Neuronal stem cell (in vitro differentiated cells): ENCODE measurements at regions not wholly inside any gene's neighbourhood (a gene's known extent, or its start where the extent isn't known, plus 50 kb on each side); places are given as distances from the start of the nearest gene placed in this dataset.

Experiments
- DNase-seq: peaks from one replicate; pipeline ENCODE4 v3.0.0-alpha.2; 2013; ENCODE audit warnings: low spot score
- H2AFZ ChIP-seq: one replicate; pipeline ENCODE4 v1.6.1; 2013; ENCODE audit warnings: mild to moderate bottlenecking, low read length, inconsistent platforms
- H2AK5ac ChIP-seq: 2 replicates; pipeline ENCODE4 v1.6.1; 2013; ENCODE audit warnings: low read depth, mild to moderate bottlenecking, inconsistent platforms, low read length, moderate library complexity, mixed read lengths
- H2BK120ac ChIP-seq: 2 replicates; pipeline ENCODE4 v1.6.1; 2013; ENCODE audit warnings: low read depth, mild to moderate bottlenecking, inconsistent platforms, low read length, moderate library complexity, mixed read lengths
- H2BK12ac ChIP-seq: one replicate; pipeline ENCODE4 v1.6.1; 2013; ENCODE audit warnings: low read length, inconsistent platforms
- H2BK15ac ChIP-seq: 2 replicates; pipeline ENCODE4 v1.6.1; 2013; ENCODE audit warnings: mild to moderate bottlenecking, low read length, inconsistent platforms, mixed read lengths
- H2BK5ac ChIP-seq: one replicate; pipeline ENCODE4 v1.6.1; 2013; ENCODE audit warnings: inconsistent platforms, mild to moderate bottlenecking, low read length, moderate library complexity
- H3K14ac ChIP-seq: one replicate; pipeline ENCODE4 v1.6.1; 2013; ENCODE audit warnings: low read length, inconsistent platforms
- H3K18ac ChIP-seq: 2 replicates; pipeline ENCODE4 v1.6.1; 2013; ENCODE audit warnings: low read length, inconsistent platforms
- H3K23ac ChIP-seq: 2 replicates; pipeline ENCODE4 v1.6.1; 2013; ENCODE audit warnings: low read depth, mild to moderate bottlenecking, mixed read lengths, low read length, inconsistent platforms; ENCODE audit not compliant: poor library complexity
- H3K27ac ChIP-seq: replicated peaks from 3 replicates; pipeline ENCODE4 v1.5.1; 2013; ENCODE audit warnings: low read length, inconsistent platforms
- H3K27me3 ChIP-seq, 3 experiments: 2 replicates each; pipeline ENCODE4 v1.6.1; 2013; ENCODE audit warnings: low read length in 3 of 3, mild to moderate bottlenecking in 2 of 3, inconsistent platforms in 1 of 3, low read depth in 1 of 3, mixed read lengths in 1 of 3, moderate library complexity in 1 of 3; ENCODE audit not compliant: control insufficient read depth in 3 of 3, insufficient read depth in 3 of 3
- H3K36me3 ChIP-seq, 2 donors: replicated peaks in 1 of 2; 2 replicates each; pipeline ENCODE4 v1.6.1; 2013; ENCODE audit warnings: low read length in 2 of 2; ENCODE audit not compliant: control insufficient read depth in 2 of 2, insufficient read depth in 2 of 2
- H3K4ac ChIP-seq: 2 replicates; pipeline ENCODE4 v1.6.1; 2013; ENCODE audit warnings: inconsistent platforms, mild to moderate bottlenecking, low read length, moderate library complexity
- H3K4me1 ChIP-seq, 2 donors: 1 replicate in 1 of 2; 2 replicates in 1 of 2; pipeline ENCODE4 v1.6.1; 2013; ENCODE audit warnings: low read length in 2 of 2, low read depth in 1 of 2; ENCODE audit not compliant: control insufficient read depth in 2 of 2, insufficient read depth in 1 of 2
- H3K4me2 ChIP-seq: one replicate; pipeline ENCODE4 v1.6.1; 2013; ENCODE audit warnings: mild to moderate bottlenecking, low read length, inconsistent platforms; ENCODE audit not compliant: insufficient read depth, poor library complexity, severe bottlenecking
- H3K4me3 ChIP-seq, 2 donors: 2 replicates each; pipeline ENCODE4 v1.5.1; 2013; ENCODE audit warnings: low read length in 2 of 2, mild to moderate bottlenecking in 2 of 2, inconsistent platforms in 1 of 2, moderate library complexity in 1 of 2
- H3K79me1 ChIP-seq: one replicate; pipeline ENCODE4 v1.6.1; 2013; ENCODE audit warnings: low read depth, mild to moderate bottlenecking, inconsistent platforms, low read length, moderate library complexity
- H3K9ac ChIP-seq: one replicate; pipeline ENCODE4 v1.6.1; 2013; ENCODE audit warnings: mild to moderate bottlenecking, low read depth, low read length, inconsistent platforms; ENCODE audit not compliant: poor library complexity
- H3K9me3 ChIP-seq, 2 donors: replicated peaks in 1 of 2; 2 replicates each; pipeline versions ENCODE3 to v1.6.1; 2013; ENCODE audit warnings: low read length in 2 of 2, mild to moderate bottlenecking in 2 of 2, inconsistent platforms in 1 of 2, low read depth in 1 of 2, mixed read lengths in 1 of 2, moderate library complexity in 1 of 2; ENCODE audit not compliant: control insufficient read depth in 2 of 2, insufficient read depth in 1 of 2
- H4K8ac ChIP-seq: one replicate; pipeline ENCODE4 v1.6.1; 2013; ENCODE audit warnings: low read depth, mild to moderate bottlenecking, inconsistent platforms, low read length, moderate library complexity
- H4K91ac ChIP-seq: one replicate; pipeline ENCODE4 v1.6.1; 2013; ENCODE audit warnings: low read length, low read depth, mild to moderate bottlenecking, inconsistent platforms; ENCODE audit not compliant: poor library complexity
- WGBS, 2 donors: extraction: QIAGEN DNeasy Blood & Tissue Kit; methylation state at CpG; one replicate each; pipeline ENCODE4 v1.1.7; 2013; ENCODE audit warnings: missing lambda C conversion rate in 2 of 2, mixed read lengths in 1 of 2; ENCODE audit not compliant: insufficient read length in 2 of 2, insufficient replicate concordance in 1 of 2; ENCODE audit errors: extremely low coverage in 2 of 2; 5-methylcytosine and 5-hydroxymethylcytosine counted together

DNA sequence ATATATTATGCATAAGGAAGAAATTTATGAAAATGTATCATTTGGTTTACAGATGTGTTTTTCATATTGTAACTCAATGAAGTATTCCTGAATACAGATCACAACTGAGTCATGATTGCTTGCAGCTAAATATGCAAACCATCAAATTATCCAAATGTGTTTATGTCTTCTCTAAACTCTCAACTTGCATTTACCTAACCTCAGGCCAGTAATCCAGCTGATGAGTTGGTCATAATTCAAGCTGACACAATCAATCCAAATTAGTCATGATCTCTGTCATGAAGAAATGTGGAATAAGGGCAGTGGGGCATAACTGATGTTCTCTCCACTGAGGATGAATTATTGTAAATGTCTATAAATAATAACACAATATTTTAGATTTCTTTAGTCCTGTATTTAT is 104.8 kb upstream of the CNTN1 start:
- Histone ChIP-seq H3K4me1 (no peaks in the 10 kb centered on the region), H2BK12ac (no peak overlapping the region), H3K4ac (no peak overlapping the region), H3K27me3 (no peaks in the 10 kb centered on the region), H2BK120ac (no peak overlapping the region), H2BK5ac (no peak overlapping the region), H3K27ac (no peak overlapping the region), H3K9me3 (no peaks in the 10 kb centered on the region), H3K23ac (no peak overlapping the region), H3K4me3 (no peak overlapping the region), H3K14ac (no peak overlapping the region), H4K91ac (no peak overlapping the region), H2AK5ac (no peak overlapping the region), H3K79me1 (no peaks in the 10 kb centered on the region), H2AFZ (no peak overlapping the region), H3K36me3 (no peaks in the 10 kb centered on the region), H4K8ac (no peak overlapping the region), H3K4me2 (no peak overlapping the region), H3K18ac (no peak overlapping the region), H3K9ac (no peak overlapping the region), H2BK15ac (no peak overlapping the region)
- DNase-seq: no peak

DNA sequence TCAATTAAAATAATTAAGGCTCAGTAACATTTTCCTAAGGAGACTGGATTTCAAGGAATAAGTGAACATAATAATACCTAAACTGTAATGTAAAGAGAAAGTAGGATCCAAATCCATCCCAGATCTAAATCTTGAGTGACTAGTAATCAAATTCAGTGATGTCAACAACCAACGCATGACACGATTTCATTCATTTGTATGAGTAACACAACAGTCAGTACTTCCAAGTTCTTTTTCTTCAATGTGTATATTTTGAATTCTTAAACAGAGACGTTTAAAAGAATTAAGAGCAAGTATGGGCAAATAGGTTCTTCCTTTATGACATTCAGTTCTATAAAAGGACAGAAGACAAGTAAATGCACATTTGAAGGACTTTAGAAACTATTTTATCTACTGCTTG is 104.3 kb upstream of the CNTN1 start:
- Histone ChIP-seq H3K4ac (no peak overlapping the region), H3K14ac (no peak overlapping the region), H3K23ac (no peak overlapping the region), H2AK5ac (no peak overlapping the region), H3K36me3 (no peaks in the 10 kb centered on the region), H3K9ac (no peak overlapping the region), H4K8ac (no peak overlapping the region), H4K91ac (no peak overlapping the region), H2AFZ (no peak overlapping the region), H3K9me3 (no peaks in the 10 kb centered on the region), H3K18ac (no peak overlapping the region), H2BK15ac (no peak overlapping the region), H3K4me1 (no peaks in the 10 kb centered on the region), H2BK12ac (no peak overlapping the region), H3K79me1 (no peaks in the 10 kb centered on the region), H3K4me2 (no peak overlapping the region), H2BK5ac (no peak overlapping the region), H3K27me3 (no peaks in the 10 kb centered on the region), H3K27ac (no peak overlapping the region), H2BK120ac (no peak overlapping the region), H3K4me3 (no peak overlapping the region)
- WGBS, 2 donors: no CpG with 5 or more reads among the region's 3 CpGs
- DNase-seq: no peak

DNA sequence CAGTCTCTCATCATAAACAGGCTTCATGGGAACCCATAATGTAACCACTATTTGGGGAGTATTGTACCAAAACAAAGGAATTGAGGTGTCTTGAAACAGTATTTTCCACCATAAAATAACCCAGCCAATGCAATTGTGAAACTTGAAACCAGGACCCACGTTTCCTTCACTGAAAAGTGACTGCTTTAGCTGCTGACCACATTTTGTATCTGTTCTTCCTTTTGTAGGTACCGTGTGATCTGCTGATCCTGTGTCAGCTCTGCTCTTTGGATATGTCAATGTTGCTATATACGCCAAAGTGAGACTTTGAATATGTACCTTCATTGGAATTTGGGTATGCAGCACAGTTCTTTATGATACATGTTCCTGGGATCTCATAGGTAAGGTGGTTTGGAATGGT is 95.1 kb upstream of the CNTN1 start:
- H3K18ac ChIP-seq: no peak overlapping the region
- no peak overlapping the region for H3K4me2 ChIP-seq
- H3K4me3 ChIP-seq: no peak overlapping the region
- no peak overlapping the region for H2BK12ac ChIP-seq
- H3K27ac ChIP-seq: no peak overlapping the region
- H3K27me3 ChIP-seq: no peaks in the 10 kb centered on the region
- H3K23ac ChIP-seq: no peak overlapping the region
- H3K9me3 ChIP-seq: no peaks in the 10 kb centered on the region
- no peak overlapping the region for H2BK5ac ChIP-seq
- no peak overlapping the region for H4K91ac ChIP-seq
- H3K4me1 ChIP-seq: no peaks in the 10 kb centered on the region
- no peaks in the 10 kb centered on the region for H3K79me1 ChIP-seq
- no peak overlapping the region for H2BK120ac ChIP-seq
- H2AFZ ChIP-seq: no peak overlapping the region
- no peaks in the 10 kb centered on the region for H3K36me3 ChIP-seq
- no peak overlapping the region for H2BK15ac ChIP-seq
- H3K14ac ChIP-seq: no peak overlapping the region
- WGBS, 2 donors: no CpG with 5 or more reads among the region's 3 CpGs
- H2AK5ac ChIP-seq: no peak overlapping the region
- H3K9ac ChIP-seq: no peak overlapping the region
- DNase-seq: no peak
- H4K8ac ChIP-seq: no peak overlapping the region
- no peak overlapping the region for H3K4ac ChIP-seq

DNA sequence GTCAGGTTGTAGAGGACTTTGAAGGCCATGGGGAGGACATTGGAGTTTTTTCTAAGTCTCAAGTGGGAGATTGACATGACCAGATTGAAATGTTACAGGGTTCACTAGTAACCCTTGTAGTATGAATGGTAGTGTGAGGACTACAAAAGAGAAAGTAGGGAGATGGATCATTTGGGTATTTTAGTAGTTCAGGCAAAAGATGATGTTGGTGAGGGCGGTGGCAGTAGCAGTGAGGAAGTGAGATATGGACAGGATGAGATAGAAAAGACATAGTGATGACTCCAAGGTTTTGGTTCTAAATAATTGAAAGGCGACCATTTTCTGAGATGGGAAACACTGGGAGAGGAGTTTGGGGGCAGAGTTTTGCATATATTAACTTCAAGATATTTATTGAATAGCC is 94.2 kb upstream of the CNTN1 start:
- DNase-seq: no peak

More for the DNA sequence above, 94.2 kb upstream of the CNTN1 start:
- H2BK120ac ChIP-seq: no peak overlapping the region
- no peak overlapping the region for H2BK12ac ChIP-seq
- H4K8ac ChIP-seq: no peak overlapping the region
- no CpG with 5 or more reads among the region's 2 CpGs for WGBS, 2 donors
- H3K18ac ChIP-seq: no peak overlapping the region
- no peaks in the 10 kb centered on the region for H3K27me3 ChIP-seq
- no peak overlapping the region for H2BK15ac ChIP-seq
- H3K23ac ChIP-seq: no peak overlapping the region
- H4K91ac ChIP-seq: no peak overlapping the region
- H3K9me3 ChIP-seq: no peaks in the 10 kb centered on the region
- H3K4me3 ChIP-seq: no peak overlapping the region
- no peak overlapping the region for H3K9ac ChIP-seq
- H3K4ac ChIP-seq: no peak overlapping the region
- no peaks in the 10 kb centered on the region for H3K79me1 ChIP-seq
- no peaks in the 10 kb centered on the region for H3K4me1 ChIP-seq
- H3K4me2 ChIP-seq: no peak overlapping the region
- no peak overlapping the region for H3K14ac ChIP-seq
- no peak overlapping the region for H3K27ac ChIP-seq
- no peak overlapping the region for H2AK5ac ChIP-seq
- no peak overlapping the region for H2AFZ ChIP-seq
- no peak overlapping the region for H2BK5ac ChIP-seq
- H3K36me3 ChIP-seq: no peaks in the 10 kb centered on the region
